WTC11 (cell line): ENCODE measurements at regions not wholly inside any gene's neighbourhood (a gene's known extent, or its start where the extent isn't known, plus 50 kb on each side); places are given as distances from the start of the nearest gene placed in this dataset.

Source experiments
- CREB1 ChIP-seq: sonication (generic); formaldehyde crosslinking; IDR thresholded peaks from 2 replicates; pipeline ENCODE4 v1.8.0; 2023; ENCODE audit warnings: mild to moderate bottlenecking, missing genetic modification reagents
- TF ChIP-seq, protein P1 (sequence below): fragments of 200-600 bp; IDR thresholded peaks from 2 replicates; pipeline ENCODE4 v1.8.0; 2022; ENCODE audit warnings: antibody characterized with exemption

GRCh38 chr13:37984357-37984756, 114.8 kb upstream of the TRPC4 start:
- TF ChIP-seq, protein P1, sequence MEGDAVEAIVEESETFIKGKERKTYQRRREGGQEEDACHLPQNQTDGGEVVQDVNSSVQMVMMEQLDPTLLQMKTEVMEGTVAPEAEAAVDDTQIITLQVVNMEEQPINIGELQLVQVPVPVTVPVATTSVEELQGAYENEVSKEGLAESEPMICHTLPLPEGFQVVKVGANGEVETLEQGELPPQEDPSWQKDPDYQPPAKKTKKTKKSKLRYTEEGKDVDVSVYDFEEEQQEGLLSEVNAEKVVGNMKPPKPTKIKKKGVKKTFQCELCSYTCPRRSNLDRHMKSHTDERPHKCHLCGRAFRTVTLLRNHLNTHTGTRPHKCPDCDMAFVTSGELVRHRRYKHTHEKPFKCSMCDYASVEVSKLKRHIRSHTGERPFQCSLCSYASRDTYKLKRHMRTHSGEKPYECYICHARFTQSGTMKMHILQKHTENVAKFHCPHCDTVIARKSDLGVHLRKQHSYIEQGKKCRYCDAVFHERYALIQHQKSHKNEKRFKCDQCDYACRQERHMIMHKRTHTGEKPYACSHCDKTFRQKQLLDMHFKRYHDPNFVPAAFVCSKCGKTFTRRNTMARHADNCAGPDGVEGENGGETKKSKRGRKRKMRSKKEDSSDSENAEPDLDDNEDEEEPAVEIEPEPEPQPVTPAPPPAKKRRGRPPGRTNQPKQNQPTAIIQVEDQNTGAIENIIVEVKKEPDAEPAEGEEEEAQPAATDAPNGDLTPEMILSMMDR: 0 out of 2 replicates have a peak, but pooled peaks have one; percentile 19
- no peak for TF ChIP-seq CREB1
